GM19463 (cell line): ENCODE measurements at regions not wholly inside any gene's neighbourhood (a gene's known extent, or its start where the extent isn't known, plus 50 kb on each side); places are given as distances from the start of the nearest gene placed in this dataset.

Experiments
- ATAC-seq: cut with Tn5 transposase; IDR thresholded peaks from one replicate; pipeline ENCODE4 v1.9.1; 2021; ENCODE audit warnings: mild to moderate bottlenecking, moderate library complexity; ENCODE audit not compliant: unreplicated experiment

- no peak for ATAC-seq
These were observed 2660.1 kb upstream of the PCDH20 start for GRCh38 chr13:64075543-64076271.

DNA sequence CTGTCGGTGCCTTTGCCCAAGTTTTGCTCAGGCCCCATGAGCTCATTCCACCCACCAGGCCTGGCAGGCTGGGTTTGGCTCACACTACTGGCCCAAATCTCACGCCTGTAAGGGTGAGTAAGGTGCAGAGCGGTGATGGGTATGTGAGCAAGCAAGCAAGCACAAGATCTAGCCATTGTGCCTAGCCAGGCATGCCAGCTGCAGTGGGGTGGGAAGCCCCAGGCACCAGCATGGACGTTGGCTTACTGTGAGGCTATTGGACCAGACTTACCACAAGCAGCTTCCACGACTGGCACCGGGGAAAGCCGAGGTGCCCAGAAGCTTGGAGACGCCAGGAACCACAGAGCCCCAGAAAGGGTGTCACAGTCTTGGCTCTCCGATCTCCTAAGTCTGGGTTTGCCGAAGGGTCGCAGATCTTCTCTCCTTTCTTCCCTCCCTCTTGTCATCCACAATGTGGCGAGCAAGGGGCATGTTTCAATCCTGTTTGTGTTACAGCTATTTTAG, 2659.4 kb upstream of the PCDH20 start:
- ATAC-seq = no peak

DNA sequence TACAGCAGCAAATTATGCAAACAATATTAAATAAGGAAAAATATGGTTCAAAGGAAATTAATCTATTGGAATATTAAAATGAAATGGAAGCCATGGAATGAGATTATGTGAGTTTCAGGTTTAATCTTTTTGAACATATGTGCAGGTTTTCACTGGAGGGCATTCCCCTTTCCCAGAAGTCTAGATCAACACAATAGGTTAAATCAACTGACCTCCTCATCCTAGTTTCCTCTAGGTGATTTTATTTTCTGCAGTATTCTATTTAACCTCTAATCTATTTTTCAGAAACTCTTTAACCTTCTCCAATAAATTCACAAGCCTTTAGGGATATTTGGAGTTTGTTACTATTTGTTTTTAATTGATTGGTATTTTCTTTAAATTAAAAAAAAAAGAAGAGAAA, 2657.6 kb upstream of the PCDH20 start:
- no peak for ATAC-seq

- no peak for ATAC-seq
These were observed 2655.7 kb upstream of the PCDH20 start for GRCh38 chr13:64071352-64071751.

DNA sequence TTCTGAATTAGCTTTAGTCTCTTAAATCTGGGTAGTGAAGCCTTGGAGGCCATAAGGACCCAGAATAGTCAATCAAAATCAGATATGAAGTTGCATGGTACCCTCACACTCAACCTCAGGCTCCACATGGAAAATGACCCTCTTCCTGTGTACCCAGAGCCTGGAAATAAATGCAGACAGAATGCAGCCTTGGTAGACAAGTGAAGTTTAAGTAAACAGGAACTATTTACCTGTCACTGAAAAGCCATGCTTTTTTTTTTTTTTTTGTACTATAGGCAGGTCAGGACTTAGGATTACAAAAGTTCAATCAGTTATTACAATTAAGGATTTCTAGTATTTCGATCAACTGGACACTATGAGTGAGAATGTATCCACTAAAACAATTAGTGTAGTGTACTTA, 2654.2 kb upstream of the PCDH20 start:
- ATAC-seq = no peak

GRCh38 chr13:64066711-64067110, 2651.1 kb upstream of the PCDH20 start:
- ATAC-seq = no peak

GRCh38 chr13:64061649-64062048, 2646.0 kb upstream of the PCDH20 start:
- no peak for ATAC-seq

DNA sequence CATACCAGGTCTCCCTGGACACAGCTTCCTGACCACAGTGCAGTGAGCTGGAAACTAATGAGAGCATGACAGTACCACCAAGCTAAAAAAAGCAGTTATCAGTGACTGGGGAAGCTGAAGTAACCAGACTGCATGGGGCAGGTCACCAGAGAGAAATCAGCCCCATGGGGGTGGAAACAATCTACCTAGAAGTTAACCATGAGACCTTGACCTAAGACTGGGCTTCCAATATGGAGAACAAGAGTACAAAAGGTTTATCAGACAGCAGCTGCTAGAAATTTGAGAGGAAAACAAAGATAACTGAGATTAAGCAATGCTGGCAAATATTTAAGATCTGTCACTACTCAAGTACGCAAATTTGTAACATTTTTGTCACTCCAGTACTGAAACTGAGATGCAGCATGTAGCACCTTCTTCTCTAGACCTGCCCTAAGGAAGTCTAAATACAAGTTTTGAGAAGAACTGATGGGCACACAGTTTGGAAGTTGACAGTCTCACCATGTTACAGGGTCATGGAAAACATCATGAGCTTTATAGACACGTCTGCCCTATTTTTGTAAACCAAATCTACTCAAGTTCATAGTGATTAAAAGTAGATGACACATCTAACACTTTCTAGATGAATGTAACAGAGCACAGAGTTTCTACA, 2641.8 kb upstream of the PCDH20 start:
- no peak for ATAC-seq

GRCh38 chr13:64054321-64054720, 2638.7 kb upstream of the PCDH20 start:
- ATAC-seq = no peak

GRCh38 chr13:64052521-64052920, 2636.9 kb upstream of the PCDH20 start:
- ATAC-seq = no peak

- no peak for ATAC-seq
These were observed 2635.6 kb upstream of the PCDH20 start for GRCh38 chr13:64051278-64051677.

DNA sequence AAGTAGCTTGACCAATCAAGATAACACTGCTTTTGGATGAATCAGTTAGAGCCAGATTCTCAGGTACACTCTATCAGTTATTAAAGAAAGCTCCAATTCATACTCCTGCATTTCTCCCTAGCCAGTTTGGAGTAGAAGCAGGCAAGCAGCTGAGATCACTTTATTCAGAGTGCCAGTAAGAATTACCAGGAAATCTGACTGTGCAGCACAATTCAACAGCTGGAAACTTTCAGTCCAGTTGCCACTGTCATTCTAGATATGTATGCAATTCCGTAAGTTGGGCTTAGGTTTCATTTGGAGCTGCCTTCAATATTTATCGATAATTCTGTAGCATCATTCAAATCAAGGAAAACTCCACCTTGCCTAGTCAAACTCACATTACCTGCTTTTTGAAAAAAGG, 2625.6 kb upstream of the PCDH20 start:
- no peak for ATAC-seq

- no peak for ATAC-seq
These were observed 2618.3 kb upstream of the PCDH20 start for GRCh38 chr13:64033921-64034320.

GRCh38 chr13:64029343-64030093, 2613.9 kb upstream of the PCDH20 start:
- ATAC-seq = no peak

DNA sequence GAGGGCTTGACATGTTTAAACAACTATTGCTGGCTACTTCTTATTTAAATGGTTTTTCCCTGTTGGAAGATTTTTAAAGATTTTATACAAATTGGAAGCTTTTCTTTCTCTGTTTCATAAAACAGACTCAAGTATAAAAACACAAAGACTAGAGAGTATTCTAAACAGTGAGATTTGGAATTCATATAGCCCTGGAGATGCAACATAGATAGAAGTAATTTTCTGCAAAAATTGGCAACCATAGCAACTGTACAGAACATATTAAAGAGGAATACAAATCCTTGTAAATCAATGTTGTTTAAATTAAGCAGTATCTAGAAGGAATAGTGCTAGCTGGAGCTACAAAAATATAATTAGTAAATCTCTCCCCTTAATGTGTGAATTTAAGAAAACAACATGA, 2612.9 kb upstream of the PCDH20 start:
- no peak for ATAC-seq

GRCh38 chr13:64020126-64020525, 2604.5 kb upstream of the PCDH20 start:
- no peak for ATAC-seq

DNA sequence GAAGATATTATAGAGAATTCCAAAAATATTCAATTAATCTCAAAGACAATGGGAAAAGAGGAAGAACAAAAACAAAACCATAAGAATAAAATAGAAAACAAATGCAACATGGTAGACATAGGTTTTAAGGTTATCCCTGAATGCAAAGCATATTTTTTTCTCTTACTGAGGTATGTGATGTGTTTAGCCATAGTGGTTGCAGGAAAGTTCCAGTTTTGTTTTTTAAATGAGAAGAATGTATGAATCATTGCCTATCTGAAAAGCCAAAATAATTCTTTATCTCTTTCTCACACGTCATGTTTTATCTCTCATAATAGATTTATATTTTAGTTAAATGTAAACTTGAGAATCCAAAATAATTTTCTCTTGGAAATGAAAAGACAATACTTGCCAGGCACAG, 2591.7 kb upstream of the PCDH20 start:
- no peak for ATAC-seq

DNA sequence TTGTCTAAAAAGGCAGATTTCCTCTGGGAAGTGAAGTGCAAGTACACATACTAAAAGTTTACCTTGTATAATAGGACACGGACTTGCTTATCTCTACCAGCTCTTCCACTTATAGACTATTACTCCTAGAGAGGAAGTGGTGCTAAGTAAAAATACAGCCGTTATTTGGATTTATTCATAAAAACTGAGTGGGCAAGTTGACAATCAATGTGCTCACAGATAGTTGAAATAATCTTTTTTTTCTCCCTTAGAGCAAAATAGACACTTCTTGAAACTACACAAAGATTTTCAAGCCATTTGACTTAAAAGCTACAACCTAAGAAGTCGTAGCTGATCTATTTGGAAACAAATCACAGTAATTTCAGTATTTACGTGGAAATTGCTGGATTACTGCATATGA, 2584.7 kb upstream of the PCDH20 start:
- no peak for ATAC-seq

GRCh38 chr13:63999614-64000305, 2584.1 kb upstream of the PCDH20 start:
- no peak for ATAC-seq

- ATAC-seq = no peak
These were observed 2567.7 kb upstream of the PCDH20 start for GRCh38 chr13:63983366-63983765.

GRCh38 chr13:63979951-63980350, 2564.3 kb upstream of the PCDH20 start:
- ATAC-seq = no peak
